ENCODE measurements at regions not wholly inside any gene's neighbourhood (a gene's known extent, or its start where the extent isn't known, plus 50 kb on each side); places are given as distances from the start of the nearest gene placed in this dataset.

GRCh38 chr16:80318107-80318506, 222.7 kb upstream of the DYNLRB2 start:
- no TSS peak for BruUV-seq (replicated peaks)
- H3K9me2 ChIP-seq (ENCODE audit: insufficient read depth) = no peaks in the 10 kb centered on the region
- CTCF ChIA-PET = no interaction called here

DNA sequence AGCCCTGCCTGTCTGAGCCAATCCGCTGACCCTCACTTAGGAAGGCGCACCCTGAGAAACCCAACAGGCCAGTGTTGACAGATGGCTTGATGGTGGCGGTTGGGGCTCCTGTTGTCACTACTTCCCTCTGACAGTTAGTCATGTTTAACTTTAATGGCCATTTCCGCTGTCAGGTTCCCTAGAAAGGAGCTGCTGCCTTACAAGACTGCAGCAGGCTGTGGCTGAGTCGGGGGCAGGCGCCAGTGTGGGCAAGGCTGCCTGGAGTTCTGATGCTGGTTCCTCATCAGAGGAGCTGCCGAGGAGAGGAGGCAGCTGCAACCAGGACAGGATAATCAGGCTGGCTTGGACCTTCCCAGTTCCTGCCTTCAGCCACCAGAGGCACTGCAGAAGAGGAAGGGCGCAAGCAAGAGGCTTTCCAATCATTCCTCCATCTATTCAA, 223.2 kb upstream of the DYNLRB2 start:
- Histone ChIP-seq H3K9me3 (ENCODE audit: insufficient read depth, low read depth) (no peaks in the 10 kb centered on the region), H4K20me1 (ENCODE audit: insufficient read depth) (no peaks in the 10 kb centered on the region), H3K79me2 (ENCODE audit: low read depth) (no peaks in the 10 kb centered on the region), H3K27me3 (ENCODE audit: insufficient read depth, low read depth) (peaks cover 42% of the 10 kb centered on the region), H3K4me3 (no peak overlapping the region), H3K36me3 (ENCODE audit: low read depth) (no peaks in the 10 kb centered on the region), H3K9me2 (ENCODE audit: insufficient read depth) (no peaks in the 10 kb centered on the region), H3K4me1 (replicated peaks; ENCODE audit: insufficient read depth) (no peaks in the 10 kb centered on the region), H2AFZ (no peak overlapping the region), H3K4me2 (no peak overlapping the region), H3K27ac (no peak overlapping the region), H3F3A (ENCODE audit: insufficient read depth, low read depth) (no peaks in the 10 kb centered on the region)
- intact Hi-C loops (cut with micrococcal nuclease; ENCODE audit: unreplicated experiment) = no loop called here
- no peak for DNase-seq
- POLR2A ChIA-PET (ENCODE audit: unreplicated experiment) = no interaction called here
- CTCF ChIA-PET = no interaction called here
- BruUV-seq (replicated peaks) = no TSS peak
- no peak for TF ChIP-seq EZH2 (IDR thresholded peaks at IDR 0.05; ENCODE audit: low read depth)
- TF ChIP-seq, protein P1, sequence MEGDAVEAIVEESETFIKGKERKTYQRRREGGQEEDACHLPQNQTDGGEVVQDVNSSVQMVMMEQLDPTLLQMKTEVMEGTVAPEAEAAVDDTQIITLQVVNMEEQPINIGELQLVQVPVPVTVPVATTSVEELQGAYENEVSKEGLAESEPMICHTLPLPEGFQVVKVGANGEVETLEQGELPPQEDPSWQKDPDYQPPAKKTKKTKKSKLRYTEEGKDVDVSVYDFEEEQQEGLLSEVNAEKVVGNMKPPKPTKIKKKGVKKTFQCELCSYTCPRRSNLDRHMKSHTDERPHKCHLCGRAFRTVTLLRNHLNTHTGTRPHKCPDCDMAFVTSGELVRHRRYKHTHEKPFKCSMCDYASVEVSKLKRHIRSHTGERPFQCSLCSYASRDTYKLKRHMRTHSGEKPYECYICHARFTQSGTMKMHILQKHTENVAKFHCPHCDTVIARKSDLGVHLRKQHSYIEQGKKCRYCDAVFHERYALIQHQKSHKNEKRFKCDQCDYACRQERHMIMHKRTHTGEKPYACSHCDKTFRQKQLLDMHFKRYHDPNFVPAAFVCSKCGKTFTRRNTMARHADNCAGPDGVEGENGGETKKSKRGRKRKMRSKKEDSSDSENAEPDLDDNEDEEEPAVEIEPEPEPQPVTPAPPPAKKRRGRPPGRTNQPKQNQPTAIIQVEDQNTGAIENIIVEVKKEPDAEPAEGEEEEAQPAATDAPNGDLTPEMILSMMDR (conservative IDR thresholded peaks at IDR 0.05) = peak; percentile 31; the same call in 1 of the 2 replicates

More at GRCh38 chr16:80318107-80318506, 222.7 kb upstream of the DYNLRB2 start:
- H3F3A ChIP-seq (ENCODE audit: insufficient read depth, low read depth) = no peaks in the 10 kb centered on the region
- no peaks in the 10 kb centered on the region for H3K9me3 ChIP-seq (ENCODE audit: insufficient read depth, low read depth)
- H3K36me3 ChIP-seq (ENCODE audit: low read depth) = no peaks in the 10 kb centered on the region
- no peaks in the 10 kb centered on the region for H3K79me2 ChIP-seq (ENCODE audit: low read depth)
- no peaks in the 10 kb centered on the region for H3K4me1 ChIP-seq (replicated peaks; ENCODE audit: insufficient read depth)
- no peak for DNase-seq
- no peak overlapping the region for H3K27ac ChIP-seq
- no peak overlapping the region for H3K4me3 ChIP-seq
- no peak overlapping the region for H2AFZ ChIP-seq
- H3K27me3 ChIP-seq (ENCODE audit: insufficient read depth, low read depth) = peaks cover 44% of the 10 kb centered on the region
- TF ChIP-seq, protein P1 (conservative IDR thresholded peaks at IDR 0.05) = no peak
- no peak for TF ChIP-seq EZH2 (IDR thresholded peaks at IDR 0.05; ENCODE audit: low read depth)
- H3K4me2 ChIP-seq = no peak overlapping the region
- no peaks in the 10 kb centered on the region for H4K20me1 ChIP-seq (ENCODE audit: insufficient read depth)
- intact Hi-C loops (cut with micrococcal nuclease; ENCODE audit: unreplicated experiment) = no loop called here
- POLR2A ChIA-PET (ENCODE audit: unreplicated experiment) = no interaction called here

DNA sequence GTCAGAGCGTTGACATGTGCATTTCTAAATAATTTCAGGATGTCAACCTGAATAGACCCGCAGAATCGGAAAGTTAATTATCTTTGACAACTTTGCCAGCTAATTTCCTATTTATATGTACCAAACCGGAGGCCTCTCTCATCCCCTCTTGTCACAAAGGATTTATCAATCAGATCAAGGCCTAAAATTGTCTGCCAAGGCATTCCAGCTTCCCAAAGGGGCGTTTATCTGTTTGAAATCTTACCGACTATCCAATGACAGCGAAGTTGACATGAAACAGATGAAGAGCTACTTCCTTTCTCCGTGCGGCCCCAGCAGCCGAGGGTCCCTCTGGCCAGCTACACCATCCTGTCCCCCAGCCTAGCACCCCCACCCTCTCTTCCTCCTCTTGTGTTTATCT, 223.7 kb upstream of the DYNLRB2 start:
- POLR2A ChIA-PET (ENCODE audit: unreplicated experiment) = no interaction called here
- no peaks in the 10 kb centered on the region for H4K20me1 ChIP-seq (ENCODE audit: insufficient read depth)
- H3K36me3 ChIP-seq (ENCODE audit: low read depth) = no peaks in the 10 kb centered on the region
- no peak overlapping the region for H3K4me2 ChIP-seq
- H3K27me3 ChIP-seq (ENCODE audit: insufficient read depth, low read depth) = peaks cover 43% of the 10 kb centered on the region
- no peaks in the 10 kb centered on the region for H3F3A ChIP-seq (ENCODE audit: insufficient read depth, low read depth)
- no peaks in the 10 kb centered on the region for H3K79me2 ChIP-seq (ENCODE audit: low read depth)
- H3K9me2 ChIP-seq (ENCODE audit: insufficient read depth) = no peaks in the 10 kb centered on the region
- H3K9me3 ChIP-seq (ENCODE audit: insufficient read depth, low read depth) = no peaks in the 10 kb centered on the region
- CTCF ChIA-PET = no interaction called here
- no peak overlapping the region for H3K4me3 ChIP-seq
- no peak overlapping the region for H2AFZ ChIP-seq
- intact Hi-C loops (cut with micrococcal nuclease; ENCODE audit: unreplicated experiment) = no loop called here
- H3K4me1 ChIP-seq (replicated peaks; ENCODE audit: insufficient read depth) = no peaks in the 10 kb centered on the region
- no peak overlapping the region for H3K27ac ChIP-seq
- TF ChIP-seq, protein P1 (conservative IDR thresholded peaks at IDR 0.05) = no peak
- TF ChIP-seq EZH2 (IDR thresholded peaks at IDR 0.05; ENCODE audit: low read depth) = no peak
- BruUV-seq (replicated peaks) = no TSS peak
- no peak for DNase-seq

Data from PC-9 (cell line).